Aorta (tissue), 5 donors: ENCODE measurements at regions not wholly inside any gene's neighbourhood (a gene's known extent, or its start where the extent isn't known, plus 50 kb on each side); places are given as distances from the start of the nearest gene placed in this dataset.
"Not testable (repeated sequence)": the region's sequence is repeated elsewhere in the genome, so short reads cannot be mapped to it uniquely, and the experiment has no call there.

ENCODE experiments used
- ATAC-seq: fragments of 200-7000 bp; cut with Tn5 transposase; one replicate; pipeline ENCODE4 v1.9.1; 2022; ENCODE audit warnings: moderate library complexity; ENCODE audit not compliant: low FRiP score
- DNase-seq, 2 donors: peaks; one replicate each; pipeline ENCODE4 v3.0.0-alpha.2; 2020
- H3K27ac ChIP-seq, 2 donors: one replicate each; pipeline ENCODE4 v1.5.1; 2013; ENCODE audit warnings: low read length in 2 of 2, mild to moderate bottlenecking in 2 of 2, moderate library complexity in 2 of 2, control low read depth in 1 of 2, inconsistent platforms in 1 of 2, low read depth in 1 of 2
- H3K27me3 ChIP-seq, 2 donors: one replicate each; pipeline ENCODE4 v1.6.1; 2013; ENCODE audit warnings: control low read depth in 1 of 2, low read length in 1 of 2, mild to moderate bottlenecking in 1 of 2, moderate library complexity in 1 of 2; ENCODE audit not compliant: insufficient read depth in 2 of 2, control insufficient read depth in 1 of 2
- H3K36me3 ChIP-seq, 2 donors: one replicate each; pipeline ENCODE4 v1.6.1; 2013; ENCODE audit warnings: control low read depth in 1 of 2, low read length in 1 of 2, mild to moderate bottlenecking in 1 of 2; ENCODE audit not compliant: insufficient read depth in 2 of 2, control insufficient read depth in 1 of 2
- H3K4me1 ChIP-seq, 2 donors: one replicate each; pipeline ENCODE4 v1.6.1; 2013; ENCODE audit warnings: low read length in 2 of 2, control low read depth in 1 of 2, mild to moderate bottlenecking in 1 of 2, moderate library complexity in 1 of 2; ENCODE audit not compliant: insufficient read depth in 2 of 2, control insufficient read depth in 1 of 2
- H3K4me3 ChIP-seq, 2 donors: one replicate each; pipeline ENCODE4 v1.5.1; 2013; ENCODE audit warnings: low read length in 2 of 2, control low read depth in 1 of 2, mild to moderate bottlenecking in 1 of 2
- H3K9me3 ChIP-seq: one replicate; pipeline ENCODE4 v1.6.1; 2013; ENCODE audit warnings: mild to moderate bottlenecking, low read length; ENCODE audit not compliant: control insufficient read depth
- WGBS, 2 donors: extraction: QIAGEN DNeasy Blood & Tissue Kit; methylation state at CpG; one replicate each; pipeline ENCODE4 v1.1.7; 2013; 5-methylcytosine and 5-hydroxymethylcytosine counted together
- intact Hi-C, 2 donors: fragments of 100-400 bp; cut with DNase I; formaldehyde crosslinking; loops; one replicate each; pipeline versions ENCODE4 v1.14.2 to v1.15.0; 2022
- donor health status: healthy with polysubstance abuse.
- donor health status: Bipolar disorder and iron deficiency.
- donor health status: DM: no; HTN: no; CAD: no.
- donor health status: DM: no; HTN: no; CAD: no.
- donor health status: DM: yes; HTN: yes; CAD: no.

GRCh38 chr18:67400502-67401117 lies 115.9 kb downstream of the DSEL start:
- intact Hi-C loops = no loop called here
- no peaks in the 10 kb centered on the region for H3K36me3 ChIP-seq
- DNase-seq = no peak
- no peaks in the 10 kb centered on the region for H3K4me1 ChIP-seq
- no peaks in the 10 kb centered on the region for H3K27me3 ChIP-seq
- 91 to 92% methylated on average over 4 of the region's 4 CpGs for WGBS, 2 donors
- no peak overlapping the region for H3K27ac ChIP-seq
- H3K4me3 ChIP-seq = no peak overlapping the region
- no peak for ATAC-seq
- H3K9me3 ChIP-seq = no peaks in the 10 kb centered on the region

- Histone ChIP-seq H3K4me1 (no peaks in the 10 kb centered on the region), H3K27ac (no peak overlapping the region), H3K4me3 (no peak overlapping the region), H3K9me3 (no peaks in the 10 kb centered on the region), H3K27me3 (no peaks in the 10 kb centered on the region), H3K36me3 (no peaks in the 10 kb centered on the region)
- no peak for DNase-seq
- intact Hi-C loops = no loop called here
- no peak for ATAC-seq
- 61% methylated on average over 3 of the region's 3 CpGs for WGBS, 2 donors
These were observed 130.5 kb downstream of the DSEL start for GRCh38 chr18:67386032-67386431.

DNA sequence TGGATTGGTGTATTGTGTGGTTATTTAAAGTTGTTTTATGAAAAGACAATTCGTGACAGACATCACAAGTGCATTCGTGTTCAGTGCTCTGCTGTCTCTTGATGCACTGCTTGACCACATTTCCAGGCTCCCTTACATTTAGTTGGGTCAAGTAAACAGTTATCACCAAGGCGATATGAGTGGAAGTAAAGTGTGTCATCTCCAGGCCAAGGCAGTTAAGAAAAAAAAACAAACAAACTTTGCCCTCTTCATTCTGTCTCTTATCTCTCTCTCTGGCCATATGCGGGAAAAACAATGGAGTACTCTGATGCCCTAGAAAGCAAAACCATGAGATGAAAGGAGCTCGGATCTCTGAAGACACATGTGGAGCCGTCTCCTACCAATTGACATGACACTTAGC lies 131.1 kb downstream of the DSEL start:
- ATAC-seq (no peak), DNase-seq (no peak)
- H3K27me3 ChIP-seq = no peaks in the 10 kb centered on the region
- H3K36me3 ChIP-seq = no peaks in the 10 kb centered on the region
- H3K4me3 ChIP-seq = no peak overlapping the region
- WGBS, 2 donors = 62 to 74% methylated on average over 6 of the region's 6 CpGs
- intact Hi-C loops = no loop called here
- H3K9me3 ChIP-seq = no peaks in the 10 kb centered on the region
- no peaks in the 10 kb centered on the region for H3K4me1 ChIP-seq
- no peak overlapping the region for H3K27ac ChIP-seq

GRCh38 chr18:67384057-67384456 lies 132.5 kb downstream of the DSEL start:
- H3K27me3 ChIP-seq, H3K4me1 ChIP-seq, DNase-seq, H3K4me3 ChIP-seq, H3K9me3 ChIP-seq, H3K36me3 ChIP-seq, ATAC-seq, H3K27ac ChIP-seq, intact Hi-C loops: not testable (repeated sequence)
- WGBS, 2 donors = 52 to 73% methylated on average over 3 of the region's 3 CpGs

GRCh38 chr18:67381608-67382150 lies 134.8 kb downstream of the DSEL start:
- DNase-seq (no peak), ATAC-seq (peak; percentile 29)
- WGBS, 2 donors = 96% methylated on average over 10 of the region's 10 CpGs
- H3K4me3 ChIP-seq = no peak overlapping the region
- H3K9me3 ChIP-seq = no peaks in the 10 kb centered on the region
- no peak overlapping the region for H3K27ac ChIP-seq
- H3K36me3 ChIP-seq = no peaks in the 10 kb centered on the region
- H3K4me1 ChIP-seq = peaks cover 0 to 3% of the 10 kb centered on the region in 2 donors
- no peaks in the 10 kb centered on the region for H3K27me3 ChIP-seq
- intact Hi-C loops = no loop called here

DNA sequence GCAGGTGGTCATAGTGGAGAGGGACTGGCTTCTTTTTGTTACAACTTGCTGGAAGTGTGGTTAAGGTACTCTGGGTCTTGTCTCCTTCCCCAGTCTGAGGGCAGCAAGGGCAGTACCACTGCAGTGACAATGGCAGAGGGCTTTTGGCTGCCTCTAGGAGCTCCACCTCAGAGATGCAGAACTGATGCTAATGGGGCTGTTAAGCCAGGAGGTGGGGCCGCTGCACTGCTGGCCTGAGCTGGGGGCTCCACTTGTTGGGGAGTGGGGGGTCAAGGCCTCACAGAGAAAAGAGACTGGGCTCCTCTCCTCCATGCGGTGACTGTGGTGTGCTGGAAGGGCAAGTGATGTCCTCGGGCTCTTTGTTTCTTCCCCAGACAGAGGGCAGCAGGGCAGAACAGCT lies 135.7 kb downstream of the DSEL start:
- DNase-seq (peak in 1 of 2 donors; percentile 39), ATAC-seq (no peak)
- 90 to 94% methylated on average over 3 of the region's 3 CpGs for WGBS, 2 donors
- intact Hi-C loops = no loop called here
- Histone ChIP-seq H3K27ac (no peak overlapping the region), H3K4me1 (peaks cover 0 to 3% of the 10 kb centered on the region in 2 donors), H3K27me3 (no peaks in the 10 kb centered on the region), H3K36me3 (no peaks in the 10 kb centered on the region), H3K9me3 (no peaks in the 10 kb centered on the region), H3K4me3 (no peak overlapping the region)

GRCh38 chr18:67379981-67380380 lies 136.5 kb downstream of the DSEL start:
- no peak overlapping the region for H3K4me3 ChIP-seq
- no peaks in the 10 kb centered on the region for H3K27me3 ChIP-seq
- intact Hi-C loops = no loop called here
- 87 to 94% methylated on average over 2 of the region's 2 CpGs for WGBS, 2 donors
- no peak overlapping the region for H3K27ac ChIP-seq
- H3K9me3 ChIP-seq = no peaks in the 10 kb centered on the region
- DNase-seq = no peak
- H3K4me1 ChIP-seq = peaks cover 0 to 3% of the 10 kb centered on the region in 2 donors
- no peaks in the 10 kb centered on the region for H3K36me3 ChIP-seq
- no peak for ATAC-seq

DNA sequence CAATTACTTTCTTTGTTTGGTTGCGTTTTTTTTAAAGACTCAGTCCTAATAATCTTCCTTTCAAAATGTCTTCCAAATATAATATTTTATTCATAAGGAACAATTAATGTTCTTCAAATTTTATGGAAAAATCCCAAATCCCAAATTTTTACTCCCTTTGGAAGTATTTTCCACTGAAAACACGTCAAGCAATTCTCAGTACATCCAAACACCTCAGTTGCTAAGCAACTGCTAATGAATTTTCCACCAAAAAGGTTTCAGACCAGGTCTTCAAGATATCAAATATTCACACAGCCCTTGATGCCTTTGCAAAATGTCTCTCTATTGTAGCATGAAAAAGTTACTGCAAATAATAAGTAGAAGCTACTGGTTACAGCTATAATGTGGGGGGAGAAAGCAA lies 140.1 kb downstream of the DSEL start:
- DNase-seq (no peak), ATAC-seq (no peak)
- Histone ChIP-seq H3K4me1 (peaks cover 0 to 3% of the 10 kb centered on the region in 2 donors), H3K27ac (no peak overlapping the region), H3K36me3 (no peaks in the 10 kb centered on the region), H3K9me3 (no peaks in the 10 kb centered on the region), H3K27me3 (no peaks in the 10 kb centered on the region), H3K4me3 (no peak overlapping the region)
- intact Hi-C loops = no loop called here
- WGBS, 2 donors = 73 to 81% methylated on average over 2 of the region's 2 CpGs

DNA sequence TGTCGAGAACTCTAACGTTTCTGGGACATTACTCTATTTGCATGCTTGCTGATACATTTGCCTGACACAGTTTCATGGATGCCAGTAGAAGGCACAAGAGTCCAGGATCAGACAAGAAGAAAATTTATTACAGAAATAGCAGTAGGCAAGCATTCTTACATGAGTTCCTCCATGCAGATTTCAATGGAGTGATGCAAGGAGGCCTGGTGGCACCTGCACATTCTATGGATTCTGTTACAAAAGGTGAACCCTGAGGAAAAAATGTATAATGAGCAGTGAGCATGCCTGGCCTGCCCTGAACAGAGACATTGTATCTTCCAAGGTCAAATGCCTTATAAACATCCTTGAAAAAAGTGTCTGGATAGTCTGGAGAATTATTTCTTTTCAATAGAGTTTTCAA lies 142.9 kb downstream of the DSEL start:
- 61 to 65% methylated on average over 2 of the region's 2 CpGs for WGBS, 2 donors
- DNase-seq (no peak), ATAC-seq (no peak)
- peaks cover 0 to under 1% of the 10 kb centered on the region in 2 donors for H3K4me1 ChIP-seq
- H3K27ac ChIP-seq = no peak overlapping the region
- no peaks in the 10 kb centered on the region for H3K36me3 ChIP-seq
- intact Hi-C loops = no loop called here
- H3K4me3 ChIP-seq = no peak overlapping the region
- no peaks in the 10 kb centered on the region for H3K9me3 ChIP-seq
- no peaks in the 10 kb centered on the region for H3K27me3 ChIP-seq
